ENCODE measurements at regions not wholly inside any gene's neighbourhood (a gene's known extent, or its start where the extent isn't known, plus 50 kb on each side); places are given as distances from the start of the nearest gene placed in this dataset.

DNA sequence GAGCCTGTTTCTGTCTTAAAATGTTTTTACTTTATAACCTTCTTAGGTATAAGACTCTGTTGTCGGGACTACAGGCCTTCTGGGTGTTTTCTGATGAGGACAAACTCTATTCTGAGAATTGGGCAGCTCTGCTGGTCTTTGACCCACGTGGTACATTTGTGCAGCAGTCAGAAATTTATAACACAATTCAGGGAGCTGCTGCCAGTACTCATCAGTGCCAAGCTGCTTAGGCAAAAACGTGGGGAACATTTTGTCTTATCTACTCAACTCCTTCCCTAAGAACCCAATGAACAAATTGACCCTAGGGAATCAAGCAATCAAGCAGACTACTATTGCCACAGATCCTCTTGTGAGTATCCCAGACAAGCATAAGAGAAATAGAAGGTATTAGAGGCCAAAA is 180.7 kb upstream of the PDZRN3 start:
- H3K27me3 ChIP-seq (ENCODE audit: insufficient read depth, low read length) = no peaks in the 10 kb centered on the region
- no peaks in the 10 kb centered on the region for H3F3A ChIP-seq (ENCODE audit: insufficient read depth, low read length)
- no peaks in the 10 kb centered on the region for H4K20me1 ChIP-seq (ENCODE audit: insufficient read depth, low read length)
- H3K9me3 ChIP-seq (ENCODE audit: low read length) = no peaks in the 10 kb centered on the region
- H3K4me3 ChIP-seq (ENCODE audit: low read depth, low read length, poor library complexity, severe bottlenecking) = no peak overlapping the region
- no peaks in the 10 kb centered on the region for H3K36me3 ChIP-seq (ENCODE audit: insufficient read depth, low read length)
- no peak overlapping the region for H3K4me2 ChIP-seq (ENCODE audit: low read length)
- H3K4me1 ChIP-seq (ENCODE audit: insufficient read depth, low read length, severe bottlenecking) = no peaks in the 10 kb centered on the region
- no peaks in the 10 kb centered on the region for H3K9me2 ChIP-seq (ENCODE audit: low read depth, low read length)
- no peak overlapping the region for H2AFZ ChIP-seq (ENCODE audit: low read length)
- H3K9ac ChIP-seq (ENCODE audit: low read length) = no peak overlapping the region
- TF ChIP-seq EZH2 (IDR thresholded peaks at IDR 0.05; ENCODE audit: borderline replicate concordance, low read length) = no peak
- TF ChIP-seq, protein P1, sequence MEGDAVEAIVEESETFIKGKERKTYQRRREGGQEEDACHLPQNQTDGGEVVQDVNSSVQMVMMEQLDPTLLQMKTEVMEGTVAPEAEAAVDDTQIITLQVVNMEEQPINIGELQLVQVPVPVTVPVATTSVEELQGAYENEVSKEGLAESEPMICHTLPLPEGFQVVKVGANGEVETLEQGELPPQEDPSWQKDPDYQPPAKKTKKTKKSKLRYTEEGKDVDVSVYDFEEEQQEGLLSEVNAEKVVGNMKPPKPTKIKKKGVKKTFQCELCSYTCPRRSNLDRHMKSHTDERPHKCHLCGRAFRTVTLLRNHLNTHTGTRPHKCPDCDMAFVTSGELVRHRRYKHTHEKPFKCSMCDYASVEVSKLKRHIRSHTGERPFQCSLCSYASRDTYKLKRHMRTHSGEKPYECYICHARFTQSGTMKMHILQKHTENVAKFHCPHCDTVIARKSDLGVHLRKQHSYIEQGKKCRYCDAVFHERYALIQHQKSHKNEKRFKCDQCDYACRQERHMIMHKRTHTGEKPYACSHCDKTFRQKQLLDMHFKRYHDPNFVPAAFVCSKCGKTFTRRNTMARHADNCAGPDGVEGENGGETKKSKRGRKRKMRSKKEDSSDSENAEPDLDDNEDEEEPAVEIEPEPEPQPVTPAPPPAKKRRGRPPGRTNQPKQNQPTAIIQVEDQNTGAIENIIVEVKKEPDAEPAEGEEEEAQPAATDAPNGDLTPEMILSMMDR (IDR thresholded peaks at IDR 0.05; ENCODE audit: low read length) = no peak
- H3K27ac ChIP-seq (ENCODE audit: low read depth, low read length, poor library complexity, severe bottlenecking) = no peak overlapping the region
- no peaks in the 10 kb centered on the region for H3K79me2 ChIP-seq (ENCODE audit: insufficient read depth, low read length)

DNA sequence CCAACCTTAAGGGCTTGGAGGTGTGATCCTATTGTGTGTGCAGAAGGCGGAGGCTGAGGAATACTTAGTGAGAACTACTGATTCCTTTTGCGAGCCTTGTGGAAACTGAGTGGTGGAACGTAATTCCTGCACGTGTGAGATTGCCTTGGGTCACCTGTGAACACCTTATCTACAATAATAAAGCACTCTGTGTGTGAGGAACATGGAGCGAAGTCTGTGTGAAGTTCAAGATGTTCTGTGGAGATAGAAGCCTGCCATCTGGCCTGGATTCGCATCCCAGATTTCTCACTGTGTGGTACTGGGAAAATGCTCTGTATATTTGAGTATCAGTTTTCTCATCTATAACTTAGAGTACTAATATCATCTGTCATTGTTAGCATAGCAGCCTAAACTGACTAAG is 179.5 kb upstream of the PDZRN3 start:
- Histone ChIP-seq H3K9me3 (ENCODE audit: low read length) (no peaks in the 10 kb centered on the region), H2AFZ (ENCODE audit: low read length) (no peak overlapping the region), H3K4me2 (ENCODE audit: low read length) (no peak overlapping the region), H3K79me2 (ENCODE audit: insufficient read depth, low read length) (no peaks in the 10 kb centered on the region), H3K27me3 (ENCODE audit: insufficient read depth, low read length) (no peaks in the 10 kb centered on the region), H3K4me3 (ENCODE audit: low read depth, low read length, poor library complexity, severe bottlenecking) (no peak overlapping the region), H3K4me1 (ENCODE audit: insufficient read depth, low read length, severe bottlenecking) (no peaks in the 10 kb centered on the region), H4K20me1 (ENCODE audit: insufficient read depth, low read length) (no peaks in the 10 kb centered on the region), H3K27ac (ENCODE audit: low read depth, low read length, poor library complexity, severe bottlenecking) (no peak overlapping the region), H3K9me2 (ENCODE audit: low read depth, low read length) (no peaks in the 10 kb centered on the region), H3F3A (ENCODE audit: insufficient read depth, low read length) (no peaks in the 10 kb centered on the region), H3K36me3 (ENCODE audit: insufficient read depth, low read length) (no peaks in the 10 kb centered on the region), H3K9ac (ENCODE audit: low read length) (no peak overlapping the region)
- TF ChIP-seq, protein P1 (IDR thresholded peaks at IDR 0.05; ENCODE audit: low read length) = no peak
- TF ChIP-seq EZH2 (IDR thresholded peaks at IDR 0.05; ENCODE audit: borderline replicate concordance, low read length) = no peak

- no peaks in the 10 kb centered on the region for H3K9me2 ChIP-seq (ENCODE audit: low read depth, low read length)
These were observed 176.7 kb upstream of the PDZRN3 start for GRCh38 chr3:73801444-73801843.

More at GRCh38 chr3:73801444-73801843, 176.7 kb upstream of the PDZRN3 start:
- Histone ChIP-seq H2AFZ (ENCODE audit: low read length) (no peak overlapping the region), H3K36me3 (ENCODE audit: insufficient read depth, low read length) (no peaks in the 10 kb centered on the region), H3K9me3 (ENCODE audit: low read length) (no peaks in the 10 kb centered on the region), H3K9ac (ENCODE audit: low read length) (no peak overlapping the region), H3F3A (ENCODE audit: insufficient read depth, low read length) (no peaks in the 10 kb centered on the region), H3K4me3 (ENCODE audit: low read depth, low read length, poor library complexity, severe bottlenecking) (no peak overlapping the region), H3K4me2 (ENCODE audit: low read length) (no peak overlapping the region), H3K27ac (ENCODE audit: low read depth, low read length, poor library complexity, severe bottlenecking) (no peak overlapping the region), H3K79me2 (ENCODE audit: insufficient read depth, low read length) (no peaks in the 10 kb centered on the region), H3K4me1 (ENCODE audit: insufficient read depth, low read length, severe bottlenecking) (no peaks in the 10 kb centered on the region), H4K20me1 (ENCODE audit: insufficient read depth, low read length) (no peaks in the 10 kb centered on the region), H3K27me3 (ENCODE audit: insufficient read depth, low read length) (no peaks in the 10 kb centered on the region)
- TF ChIP-seq, protein P1 (IDR thresholded peaks at IDR 0.05; ENCODE audit: low read length) = no peak
- no peak for TF ChIP-seq EZH2 (IDR thresholded peaks at IDR 0.05; ENCODE audit: borderline replicate concordance, low read length)
